Prostate gland (tissue), 2 donors: ENCODE measurements at regions not wholly inside any gene's neighbourhood (a gene's known extent, or its start where the extent isn't known, plus 50 kb on each side); places are given as distances from the start of the nearest gene placed in this dataset.

Experiments used
- DNase-seq: peaks from one replicate; pipeline ENCODE4 v3.0.0-alpha.2; 2019; ENCODE audit warnings: low spot score
- H3K27ac ChIP-seq, 2 donors: fragments of 200-600 bp; sonication (generic); 2 replicates each; pipeline ENCODE4 v1.5.1; 2017 to 2019
- H3K27me3 ChIP-seq: fragments of 200-600 bp; sonication (generic); replicated peaks from 2 replicates; pipeline ENCODE4 v1.5.1; 2019; ENCODE audit not compliant: insufficient read depth
- H3K36me3 ChIP-seq, 2 donors: fragments of 200-600 bp; sonication (generic); 1 replicate in 1 of 2; 2 replicates in 1 of 2; pipeline versions ENCODE4 v1.5.1 to v1.8.1; 2017 to 2019
- H3K4me1 ChIP-seq: fragments of 200-600 bp; sonication (generic); replicated peaks from 2 replicates; pipeline ENCODE4 v1.5.1; 2019
- H3K4me3 ChIP-seq, 2 donors: fragments of 200-600 bp; sonication (generic); 2 replicates each; pipeline ENCODE4 v1.5.1; 2017 to 2019
- H3K9me3 ChIP-seq: fragments of 200-600 bp; sonication (generic); 2 replicates; pipeline ENCODE4 v1.5.1; 2017
- CTCF ChIP-seq, 4 experiments: fragments of 200-600 bp in 2 of 4; fragments of 450-650 bp in 2 of 4; sonication (generic) in 2 of 4; IDR thresholded peaks; 1 replicate in 3 of 4; 2 replicates in 1 of 4; pipeline ENCODE4 v1.5.1; 2016 to 2019; ENCODE audit warnings: antibody characterized with exemption in 4 of 4, mild to moderate bottlenecking in 2 of 4, moderate library complexity in 2 of 4
- POLR2A ChIP-seq: fragments of 450-650 bp; IDR thresholded peaks from one replicate; pipeline ENCODE4 v1.6.1; 2016; ENCODE audit warnings: antibody characterized with exemption, mild to moderate bottlenecking
- POLR2AphosphoS5 ChIP-seq: sonication (generic); formaldehyde crosslinking; IDR thresholded peaks from one replicate; pipeline ENCODE4 v1.6.1; 2017; ENCODE audit warnings: antibody characterized with exemption
- WGBS: methylation state at CpG from one replicate; pipeline ENCODE4 v1.1.5; 2018; 5-methylcytosine and 5-hydroxymethylcytosine counted together
- intact Hi-C: fragments of 100-400 bp; cut with DNase I; formaldehyde crosslinking; loops from one replicate; pipeline ENCODE4 v1.14.2; 2022

- H3K27me3 ChIP-seq: no peaks in the 10 kb centered on the region
Observed at GRCh38 chr5:166980666-166981065, 1310.8 kb upstream of the WWC1 start.

GRCh38 chr5:166982226-166982625 is 1309.2 kb upstream of the WWC1 start:
- Histone ChIP-seq H3K27me3 (no peaks in the 10 kb centered on the region), H3K4me1 (no peaks in the 10 kb centered on the region), H3K9me3 (no peaks in the 10 kb centered on the region), H3K36me3 (no peaks in the 10 kb centered on the region), H3K4me3 (no peak overlapping the region), H3K27ac (peak overlapping the region in 1 of 2 donors; percentile 9)
- DNase-seq: no peak
- intact Hi-C loops: no loop called here
- no peak for TF ChIP-seq POLR2AphosphoS5
- no peak for TF ChIP-seq CTCF (IDR thresholded peaks at IDR 0.05)
- no peak for TF ChIP-seq POLR2A

More at GRCh38 chr5:166980666-166981065, 1310.8 kb upstream of the WWC1 start:
- no peak for TF ChIP-seq CTCF (IDR thresholded peaks at IDR 0.05)
- no peak for TF ChIP-seq POLR2A
- TF ChIP-seq POLR2AphosphoS5: no peak
- no peak overlapping the region for H3K27ac ChIP-seq
- intact Hi-C loops: no loop called here
- peak overlapping the region in 1 of 2 donors; percentile 34 for H3K4me3 ChIP-seq
- no peaks in the 10 kb centered on the region for H3K4me1 ChIP-seq
- 19% methylated on average over 1 of the region's 1 CpG for WGBS
- no peaks in the 10 kb centered on the region for H3K36me3 ChIP-seq
- no peaks in the 10 kb centered on the region for H3K9me3 ChIP-seq
- no peak for DNase-seq

- intact Hi-C loops: no loop called here
- no peak overlapping the region for H3K27ac ChIP-seq
Observed at GRCh38 chr5:166991601-166992000, 1299.8 kb upstream of the WWC1 start.

GRCh38 chr5:166992108-166992507 is 1299.3 kb upstream of the WWC1 start:
- WGBS: 62% methylated on average over 2 of the region's 2 CpGs
- intact Hi-C loops: no loop called here
- no peak for TF ChIP-seq CTCF (IDR thresholded peaks at IDR 0.05)
- TF ChIP-seq POLR2A: no peak
- TF ChIP-seq POLR2AphosphoS5: no peak

More at GRCh38 chr5:166991601-166992000, 1299.8 kb upstream of the WWC1 start:
- no peaks in the 10 kb centered on the region for H3K9me3 ChIP-seq
- no peaks in the 10 kb centered on the region for H3K27me3 ChIP-seq
- WGBS: 81% methylated on average over 1 of the region's 1 CpG
- no peak overlapping the region for H3K4me3 ChIP-seq
- DNase-seq: no peak
- H3K36me3 ChIP-seq: no peaks in the 10 kb centered on the region
- H3K4me1 ChIP-seq: no peaks in the 10 kb centered on the region
- TF ChIP-seq CTCF (IDR thresholded peaks at IDR 0.05) (no peak), POLR2AphosphoS5 (no peak), POLR2A (no peak)

GRCh38 chr5:166992874-166993722 is 1298.3 kb upstream of the WWC1 start:
- no peaks in the 10 kb centered on the region for H3K36me3 ChIP-seq
- H3K4me3 ChIP-seq: no peak overlapping the region
- intact Hi-C loops: no loop called here
- TF ChIP-seq POLR2A: no peak
- no peak for TF ChIP-seq POLR2AphosphoS5
- TF ChIP-seq CTCF (IDR thresholded peaks at IDR 0.05): no peak
- no peak for DNase-seq
- no peaks in the 10 kb centered on the region for H3K27me3 ChIP-seq
- H3K27ac ChIP-seq: no peak overlapping the region
- H3K9me3 ChIP-seq: no peaks in the 10 kb centered on the region
- H3K4me1 ChIP-seq: no peaks in the 10 kb centered on the region
- 51% methylated on average over 11 of the region's 11 CpGs for WGBS

More at GRCh38 chr5:166992108-166992507, 1299.3 kb upstream of the WWC1 start:
- Histone ChIP-seq H3K27ac (no peak overlapping the region), H3K4me3 (no peak overlapping the region), H3K27me3 (no peaks in the 10 kb centered on the region), H3K36me3 (no peaks in the 10 kb centered on the region), H3K4me1 (no peaks in the 10 kb centered on the region), H3K9me3 (no peaks in the 10 kb centered on the region)
- DNase-seq: no peak
